Activated CD8-positive, alpha-beta memory T cell treated with anti-CD3 and anti-CD28 coated beads for 36 hours (primary cell): ENCODE measurements at regions not wholly inside any gene's neighbourhood (a gene's known extent, or its start where the extent isn't known, plus 50 kb on each side); places are given as distances from the start of the nearest gene placed in this dataset.
"Not testable (repeated sequence)": the region's sequence is repeated elsewhere in the genome, so short reads cannot be mapped to it uniquely, and the experiment has no call there.

Source experiments
- CTCF ChIA-PET: fragments of 350-600 bp; sonication (Branson Sonifier 250); formaldehyde crosslinking; loops from one replicate; lab custom pipeline; 2021; ENCODE audit warnings: antibody characterized with exemption; lab: Charles Lee
- POLR2A ChIA-PET: fragments of 350-600 bp; sonication (Branson Sonifier 250); formaldehyde crosslinking; loops from one replicate; lab custom pipeline; 2021; ENCODE audit warnings: antibody characterized with exemption; lab: Charles Lee

GRCh38 chr2:87573386-87574192 is 174.3 kb upstream of the PLGLB2 start:
- POLR2A ChIA-PET, CTCF ChIA-PET: not testable (repeated sequence)

- CTCF ChIA-PET, POLR2A ChIA-PET: not testable (repeated sequence)
These were observed 173.4 kb upstream of the PLGLB2 start for GRCh38 chr2:87574193-87575119.

GRCh38 chr2:87575138-87575537 is 172.7 kb upstream of the PLGLB2 start:
- CTCF ChIA-PET, POLR2A ChIA-PET: not testable (repeated sequence)

GRCh38 chr2:87577358-87577757 is 170.5 kb upstream of the PLGLB2 start:
- POLR2A ChIA-PET, CTCF ChIA-PET: not testable (repeated sequence)

GRCh38 chr2:87582152-87582551 is 165.7 kb upstream of the PLGLB2 start:
- POLR2A ChIA-PET: not testable (repeated sequence)

GRCh38 chr2:87582579-87582978 is 165.3 kb upstream of the PLGLB2 start:
- POLR2A ChIA-PET, CTCF ChIA-PET: not testable (repeated sequence)

More at GRCh38 chr2:87582152-87582551, 165.7 kb upstream of the PLGLB2 start:
- CTCF ChIA-PET: not testable (repeated sequence)

GRCh38 chr2:87583370-87583769 is 164.5 kb upstream of the PLGLB2 start:
- CTCF ChIA-PET, POLR2A ChIA-PET: not testable (repeated sequence)

- CTCF ChIA-PET, POLR2A ChIA-PET: not testable (repeated sequence)
These were observed 164.1 kb upstream of the PLGLB2 start for GRCh38 chr2:87583803-87584202.

GRCh38 chr2:87584268-87584906 is 163.5 kb upstream of the PLGLB2 start:
- CTCF ChIA-PET, POLR2A ChIA-PET: not testable (repeated sequence)

- POLR2A ChIA-PET, CTCF ChIA-PET: not testable (repeated sequence)
These were observed 160.0 kb upstream of the PLGLB2 start for GRCh38 chr2:87587934-87588333.

- POLR2A ChIA-PET, CTCF ChIA-PET: not testable (repeated sequence)
These were observed 154.9 kb upstream of the PLGLB2 start for GRCh38 chr2:87592974-87593373.

GRCh38 chr2:87593784-87594610 is 153.9 kb upstream of the PLGLB2 start:
- CTCF ChIA-PET, POLR2A ChIA-PET: not testable (repeated sequence)

GRCh38 chr2:87594611-87594992 is 153.3 kb upstream of the PLGLB2 start:
- POLR2A ChIA-PET, CTCF ChIA-PET: not testable (repeated sequence)

GRCh38 chr2:87595017-87595416 is 152.9 kb upstream of the PLGLB2 start:
- CTCF ChIA-PET, POLR2A ChIA-PET: not testable (repeated sequence)

GRCh38 chr2:87600961-87601360 is 146.9 kb upstream of the PLGLB2 start:
- CTCF ChIA-PET: not testable (repeated sequence)

GRCh38 chr2:87602118-87602517 is 145.8 kb upstream of the PLGLB2 start:
- POLR2A ChIA-PET, CTCF ChIA-PET: not testable (repeated sequence)

More at GRCh38 chr2:87600961-87601360, 146.9 kb upstream of the PLGLB2 start:
- POLR2A ChIA-PET: not testable (repeated sequence)

GRCh38 chr2:87602728-87603127 is 145.2 kb upstream of the PLGLB2 start:
- POLR2A ChIA-PET, CTCF ChIA-PET: not testable (repeated sequence)

- POLR2A ChIA-PET, CTCF ChIA-PET: not testable (repeated sequence)
These were observed 144.2 kb upstream of the PLGLB2 start for GRCh38 chr2:87603418-87604278.
